ENCODE measurements at regions not wholly inside any gene's neighbourhood (a gene's known extent, or its start where the extent isn't known, plus 50 kb on each side); places are given as distances from the start of the nearest gene placed in this dataset.

DNA sequence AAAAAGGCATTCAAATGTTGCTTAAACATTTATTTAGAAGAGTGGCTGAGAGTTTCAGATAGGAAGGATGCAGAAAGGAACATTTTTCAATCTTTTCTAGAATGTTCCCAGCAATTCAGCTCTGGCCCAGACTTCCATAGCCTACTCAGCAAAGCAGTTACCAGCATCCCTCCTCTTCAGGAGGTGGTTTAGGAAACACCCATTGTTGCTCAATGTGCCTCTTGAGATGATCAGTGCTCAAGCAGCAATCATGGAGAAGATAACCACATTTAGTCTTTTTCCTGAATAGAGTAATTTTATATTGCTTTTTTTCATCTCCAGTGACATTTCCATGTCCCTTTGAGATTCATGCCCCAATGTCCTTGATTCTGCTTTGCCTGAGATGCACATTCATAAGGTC is 328.7 kb upstream of the PPARGC1A start:
- no peak for DNase-seq (ENCODE audit: extremely low read depth, low read depth)
- TF ChIP-seq, protein P1, sequence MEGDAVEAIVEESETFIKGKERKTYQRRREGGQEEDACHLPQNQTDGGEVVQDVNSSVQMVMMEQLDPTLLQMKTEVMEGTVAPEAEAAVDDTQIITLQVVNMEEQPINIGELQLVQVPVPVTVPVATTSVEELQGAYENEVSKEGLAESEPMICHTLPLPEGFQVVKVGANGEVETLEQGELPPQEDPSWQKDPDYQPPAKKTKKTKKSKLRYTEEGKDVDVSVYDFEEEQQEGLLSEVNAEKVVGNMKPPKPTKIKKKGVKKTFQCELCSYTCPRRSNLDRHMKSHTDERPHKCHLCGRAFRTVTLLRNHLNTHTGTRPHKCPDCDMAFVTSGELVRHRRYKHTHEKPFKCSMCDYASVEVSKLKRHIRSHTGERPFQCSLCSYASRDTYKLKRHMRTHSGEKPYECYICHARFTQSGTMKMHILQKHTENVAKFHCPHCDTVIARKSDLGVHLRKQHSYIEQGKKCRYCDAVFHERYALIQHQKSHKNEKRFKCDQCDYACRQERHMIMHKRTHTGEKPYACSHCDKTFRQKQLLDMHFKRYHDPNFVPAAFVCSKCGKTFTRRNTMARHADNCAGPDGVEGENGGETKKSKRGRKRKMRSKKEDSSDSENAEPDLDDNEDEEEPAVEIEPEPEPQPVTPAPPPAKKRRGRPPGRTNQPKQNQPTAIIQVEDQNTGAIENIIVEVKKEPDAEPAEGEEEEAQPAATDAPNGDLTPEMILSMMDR (IDR thresholded peaks at IDR 0.05; ENCODE audit: low read depth, low read length): no peak

GRCh38 chr4:24214796-24215195 is 324.9 kb upstream of the PPARGC1A start:
- no peak for DNase-seq (ENCODE audit: extremely low read depth, low read depth)
- TF ChIP-seq, protein P1 (IDR thresholded peaks at IDR 0.05; ENCODE audit: low read depth, low read length): no peak

DNA sequence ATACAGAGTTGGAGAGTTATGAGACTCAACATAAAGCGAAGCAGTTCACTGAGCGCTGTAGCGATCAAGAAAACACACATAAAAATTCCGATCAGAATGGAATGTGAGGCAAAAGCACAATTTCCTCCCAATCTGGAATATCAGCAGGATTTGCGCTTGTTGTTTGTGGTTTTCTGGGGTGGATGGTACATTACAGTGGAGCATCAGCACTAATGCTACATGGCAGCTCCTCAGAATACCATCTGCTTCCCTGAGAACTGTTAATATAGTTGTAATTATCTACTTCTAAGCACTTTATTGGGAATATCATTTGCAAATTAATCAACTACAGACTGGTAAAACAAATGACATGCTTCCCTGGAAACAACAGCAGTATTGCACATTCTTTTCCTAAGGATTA is 324.1 kb upstream of the PPARGC1A start:
- TF ChIP-seq, protein P1 (IDR thresholded peaks at IDR 0.05; ENCODE audit: low read depth, low read length): no peak
- DNase-seq (ENCODE audit: extremely low read depth, low read depth): no peak

- no peak for DNase-seq (ENCODE audit: extremely low read depth, low read depth)
- TF ChIP-seq, protein P1 (IDR thresholded peaks at IDR 0.05; ENCODE audit: low read depth, low read length): no peak
Measured at GRCh38 chr4:24212642-24213041, 322.8 kb upstream of the PPARGC1A start.

DNA sequence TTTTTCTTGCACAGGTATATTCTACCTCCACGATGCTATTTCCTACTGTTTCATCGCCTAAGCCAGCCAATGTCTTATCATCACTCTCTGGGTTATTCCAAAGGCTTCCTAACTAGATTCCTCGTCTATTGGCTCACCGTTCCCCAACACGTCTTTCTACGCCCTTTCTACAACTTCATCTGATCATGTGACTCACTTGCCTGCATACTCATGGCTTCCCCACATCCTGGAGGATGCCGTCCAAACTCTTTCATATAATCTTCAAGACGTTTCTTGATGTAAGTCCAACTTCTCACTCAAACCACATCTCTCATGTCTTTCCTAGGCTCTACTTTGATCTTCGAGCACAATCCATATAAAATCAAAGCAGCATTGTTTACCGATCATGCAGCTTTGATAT is 322.0 kb upstream of the PPARGC1A start:
- DNase-seq (ENCODE audit: extremely low read depth, low read depth): no peak
- TF ChIP-seq, protein P1 (IDR thresholded peaks at IDR 0.05; ENCODE audit: low read depth, low read length): no peak

- TF ChIP-seq, protein P1 (IDR thresholded peaks at IDR 0.05; ENCODE audit: low read depth, low read length): no peak
- peak; percentile 96 for DNase-seq (ENCODE audit: extremely low read depth, low read depth)
Measured at GRCh38 chr4:24210332-24210902, 320.6 kb upstream of the PPARGC1A start.

DNA sequence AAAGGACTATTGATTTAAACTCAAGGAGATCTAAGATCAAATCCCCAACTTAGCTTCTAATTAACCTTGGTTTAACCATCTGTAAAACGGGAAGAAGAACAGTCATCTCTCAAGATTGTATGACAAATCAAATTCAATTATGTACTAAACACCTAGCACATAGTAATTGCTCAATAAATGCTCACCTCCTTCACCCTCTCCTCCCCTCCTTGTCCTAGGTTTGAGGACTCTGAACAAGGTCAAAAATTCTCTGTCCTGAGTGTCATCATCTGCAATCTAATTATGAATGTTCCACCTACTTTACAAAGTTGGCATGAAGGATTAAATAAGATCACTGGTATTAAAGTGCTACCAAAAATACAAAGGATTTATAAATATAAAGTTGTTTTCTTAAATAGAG is 320.1 kb upstream of the PPARGC1A start:
- TF ChIP-seq, protein P1 (IDR thresholded peaks at IDR 0.05; ENCODE audit: low read depth, low read length): no peak
- DNase-seq (ENCODE audit: extremely low read depth, low read depth): no peak
